Stimulated activated naive CD8-positive, alpha-beta T cell treated with anti-CD3 and anti-CD28 coated beads, Interleukin-15, Interleukin-2, amounts not matched to agents 100 ng/mL and 50 ng/mL, for 24 hours (primary cell): ENCODE measurements at regions not wholly inside any gene's neighbourhood (a gene's known extent, or its start where the extent isn't known, plus 50 kb on each side); places are given as distances from the start of the nearest gene placed in this dataset.

Experiments used
- H3K27ac Mint-ChIP-seq: one replicate; pipeline ENCODE4 v1.8.0; 2021; ENCODE audit warnings: mild to moderate bottlenecking, mixed read lengths
- H3K27me3 Mint-ChIP-seq: one replicate; pipeline ENCODE4 v1.8.0; 2021; ENCODE audit warnings: mixed read lengths
- H3K36me3 Mint-ChIP-seq: one replicate; pipeline ENCODE4 v1.8.0; 2021; ENCODE audit warnings: low read depth, mixed read lengths
- H3K4me1 Mint-ChIP-seq: one replicate; pipeline ENCODE4 v1.8.0; 2021; ENCODE audit warnings: low read depth, mixed read lengths
- H3K4me3 Mint-ChIP-seq: one replicate; pipeline ENCODE4 v1.8.0; 2021; ENCODE audit warnings: mild to moderate bottlenecking, mixed read lengths
- H3K9me3 Mint-ChIP-seq: one replicate; pipeline ENCODE4 v1.8.0; 2021; ENCODE audit warnings: mixed read lengths

DNA sequence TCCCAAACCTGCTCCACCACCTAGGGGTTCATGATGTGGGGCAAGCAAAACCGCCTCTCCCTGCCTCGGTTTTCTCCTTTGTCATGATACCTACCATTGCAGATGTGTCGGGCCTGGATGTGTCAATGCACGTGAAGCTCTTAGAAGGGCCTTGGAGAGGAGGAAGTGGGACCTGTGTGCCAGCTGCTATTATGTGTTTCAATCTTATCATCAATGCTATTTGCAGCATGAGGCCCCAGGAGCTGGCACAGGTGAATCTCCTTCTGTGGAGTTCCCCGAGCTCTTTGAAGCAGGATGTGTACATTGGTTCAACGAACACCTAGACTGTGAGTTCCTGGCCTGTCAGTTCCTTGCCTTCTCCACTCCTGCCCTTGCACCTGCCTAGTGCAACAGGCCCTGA is 331.6 kb downstream of the CTTN start:
- no peaks in the 10 kb centered on the region for H3K4me1 Mint-ChIP-seq
- no peaks in the 10 kb centered on the region for H3K36me3 Mint-ChIP-seq
- peaks cover 6% of the 10 kb centered on the region for H3K9me3 Mint-ChIP-seq
- no peak overlapping the region for H3K4me3 Mint-ChIP-seq
- no peaks in the 10 kb centered on the region for H3K27me3 Mint-ChIP-seq
- no peak overlapping the region for H3K27ac Mint-ChIP-seq

DNA sequence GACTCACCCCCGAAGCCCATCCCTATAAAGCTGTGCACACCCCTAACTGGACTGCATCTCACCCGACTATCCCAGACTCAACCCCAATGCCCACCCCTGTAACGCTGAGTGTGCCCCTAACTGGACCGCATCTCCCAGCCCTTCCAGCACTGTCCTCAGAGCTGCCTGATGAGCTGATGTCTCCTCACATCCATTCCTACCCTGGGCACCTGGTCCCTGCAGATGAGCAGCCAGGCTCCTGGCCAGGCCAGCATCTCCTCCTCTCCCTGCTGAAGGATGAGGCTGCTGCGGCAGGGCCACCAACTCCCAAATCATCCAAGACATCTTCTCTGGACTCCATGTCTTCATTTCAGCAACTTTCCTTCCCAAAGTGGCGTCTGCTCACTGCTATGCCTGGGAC is 332.1 kb downstream of the CTTN start:
- Mint-ChIP-seq H3K36me3 (no peaks in the 10 kb centered on the region), H3K9me3 (peaks cover 6% of the 10 kb centered on the region), H3K4me1 (no peaks in the 10 kb centered on the region), H3K27me3 (no peaks in the 10 kb centered on the region), H3K27ac (no peak overlapping the region), H3K4me3 (no peak overlapping the region)

DNA sequence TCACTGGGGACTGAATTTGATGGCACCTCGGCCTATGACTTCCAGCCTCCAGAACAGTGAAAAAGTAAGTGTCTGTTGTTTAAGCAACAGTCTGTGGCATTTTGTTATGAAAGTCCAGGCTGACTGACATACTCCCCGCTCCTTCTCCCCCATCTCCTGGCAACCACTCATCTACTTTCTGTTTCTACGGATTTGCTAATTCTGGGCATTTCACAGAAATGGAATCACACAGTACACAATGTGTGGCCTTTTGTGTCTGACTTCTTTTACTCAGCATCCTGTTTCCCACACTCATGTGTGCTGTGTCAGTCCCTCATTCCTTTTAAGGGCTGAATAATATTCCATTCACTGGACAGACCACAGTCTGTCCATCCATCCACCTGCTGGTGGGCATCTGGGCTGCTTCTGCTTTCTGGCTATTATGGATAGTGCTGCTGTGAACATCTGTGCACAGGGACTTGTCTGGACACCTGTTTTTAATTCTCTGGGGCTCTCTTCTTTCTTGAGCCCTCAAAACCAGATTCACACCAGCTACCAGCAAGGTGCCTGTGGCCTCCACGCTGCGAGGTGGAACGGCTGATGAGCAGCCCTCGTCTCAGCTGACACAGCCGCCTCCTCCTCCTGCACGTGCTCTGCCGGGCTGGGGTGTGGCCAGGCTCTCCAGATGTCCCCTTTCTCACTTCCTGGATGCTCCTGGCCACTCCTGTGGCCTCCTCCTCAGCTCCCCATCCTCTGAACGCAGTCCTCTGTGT is 333.1 kb downstream of the CTTN start:
- H3K9me3 Mint-ChIP-seq, result peaks cover 6% of the 10 kb centered on the region
- H3K27me3 Mint-ChIP-seq, result no peaks in the 10 kb centered on the region
- no peaks in the 10 kb centered on the region for H3K4me1 Mint-ChIP-seq
- H3K36me3 Mint-ChIP-seq, result no peaks in the 10 kb centered on the region
- no peak overlapping the region for H3K27ac Mint-ChIP-seq
- H3K4me3 Mint-ChIP-seq, result no peak overlapping the region

DNA sequence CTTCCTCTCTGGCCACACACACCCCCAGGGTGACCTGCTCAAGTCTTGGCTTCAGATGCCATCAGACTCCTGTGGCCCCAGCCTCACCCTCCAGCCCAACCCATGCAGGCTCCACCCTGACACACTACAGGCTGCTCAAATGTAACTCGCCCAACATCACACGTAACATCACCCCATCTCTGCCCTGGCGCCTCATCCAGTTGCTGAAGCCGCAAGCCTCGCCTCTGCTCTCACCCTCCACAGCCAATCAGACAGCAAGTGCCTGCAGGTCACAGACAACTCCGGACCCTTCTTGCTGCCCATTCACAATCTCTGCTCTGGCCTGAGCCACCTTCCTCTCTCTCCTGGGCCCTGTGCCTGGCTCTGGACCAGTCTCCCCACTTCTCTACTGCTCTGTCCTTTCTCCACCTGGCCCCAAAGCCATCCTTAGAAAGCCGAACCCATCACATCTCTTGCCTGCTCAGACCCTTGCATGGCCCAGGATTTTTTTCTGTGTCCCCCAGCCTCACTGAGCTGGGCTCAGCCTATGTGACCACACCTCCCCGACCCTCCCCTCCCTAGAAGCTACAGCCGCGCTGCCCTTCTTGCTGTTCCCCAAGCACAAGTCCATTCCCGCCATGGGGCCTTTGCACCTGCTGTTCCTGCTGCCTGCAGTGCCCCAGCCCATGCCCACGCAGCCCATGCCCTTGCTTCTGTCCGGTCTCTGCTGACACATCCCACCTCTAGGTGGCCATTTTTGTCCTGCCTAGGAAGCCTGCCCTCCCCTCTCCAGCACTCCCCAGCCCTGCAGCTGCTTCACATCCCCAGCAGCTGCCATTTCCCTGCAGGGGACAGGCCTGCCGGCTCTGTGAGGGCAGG is 333.9 kb downstream of the CTTN start:
- Mint-ChIP-seq H3K4me3 (no peak overlapping the region), H3K27ac (no peak overlapping the region), H3K27me3 (no peaks in the 10 kb centered on the region), H3K36me3 (no peaks in the 10 kb centered on the region), H3K9me3 (peaks cover under 1% of the 10 kb centered on the region), H3K4me1 (no peaks in the 10 kb centered on the region)

DNA sequence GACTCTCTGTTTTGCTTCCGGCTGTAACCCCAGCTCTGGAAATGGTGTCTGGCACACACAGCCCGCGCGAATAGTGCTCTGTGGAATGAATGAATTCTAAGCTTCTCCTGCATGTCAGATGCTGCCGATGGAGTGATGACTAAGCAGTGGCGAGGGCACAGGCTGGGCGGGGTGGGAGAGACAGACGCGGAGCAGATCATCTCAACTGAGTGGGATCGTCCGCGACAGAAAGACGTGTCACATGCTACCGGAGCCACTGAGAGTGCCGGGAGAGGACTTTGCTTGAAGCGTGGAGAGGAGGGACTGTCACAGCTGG is 334.5 kb downstream of the CTTN start:
- H3K4me1 Mint-ChIP-seq, result no peaks in the 10 kb centered on the region
- H3K4me3 Mint-ChIP-seq, result no peak overlapping the region
- no peak overlapping the region for H3K27ac Mint-ChIP-seq
- H3K36me3 Mint-ChIP-seq, result no peaks in the 10 kb centered on the region
- H3K9me3 Mint-ChIP-seq, result no peaks in the 10 kb centered on the region
- no peaks in the 10 kb centered on the region for H3K27me3 Mint-ChIP-seq

DNA sequence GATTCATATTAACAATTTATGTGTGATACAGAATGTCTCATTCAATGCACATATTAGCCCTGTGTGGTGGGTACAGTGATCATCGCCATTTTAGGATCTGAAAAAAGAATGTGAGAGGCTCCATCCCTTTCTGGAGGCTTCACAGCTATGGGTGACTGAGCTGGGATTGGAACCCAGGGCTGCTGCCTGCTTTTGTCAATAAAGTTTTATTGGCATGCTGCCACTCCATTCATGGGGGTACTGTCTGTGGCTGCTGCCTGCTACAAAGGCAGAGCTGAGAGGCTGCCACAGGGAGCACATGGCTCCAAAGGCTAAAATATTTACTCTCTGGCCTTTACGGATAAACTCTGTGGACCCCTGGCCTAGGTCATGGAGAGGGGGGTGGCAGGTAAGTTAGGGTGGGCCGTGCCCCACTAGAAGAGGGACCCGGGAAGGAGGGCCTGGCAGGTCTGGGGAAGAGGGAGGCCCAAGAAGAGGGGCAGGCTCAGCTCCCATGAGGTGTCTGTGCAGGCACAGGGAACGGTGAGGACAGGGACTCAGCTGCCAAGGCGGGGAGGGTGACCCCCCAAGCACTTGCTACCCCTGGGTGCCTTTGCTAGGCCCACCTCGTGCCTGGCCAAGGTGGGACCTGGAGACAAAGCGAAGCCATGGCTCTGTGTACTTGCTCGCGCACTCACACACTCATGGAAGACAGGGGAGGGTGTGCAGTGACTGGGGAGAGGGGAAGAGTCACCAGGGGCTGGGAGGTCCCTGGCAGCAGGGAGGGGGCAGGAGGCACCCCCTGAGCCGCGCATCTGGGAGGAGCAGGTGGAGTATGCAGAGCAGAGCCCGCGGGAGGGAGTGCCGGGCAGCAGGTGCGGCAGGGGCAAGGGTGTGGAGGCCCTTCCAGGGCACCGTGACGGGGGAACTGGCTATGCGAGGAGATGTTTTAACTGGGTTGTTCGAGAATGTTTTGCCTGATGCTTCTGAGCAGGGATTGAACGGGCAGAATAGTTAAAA is 335.3 kb downstream of the CTTN start:
- no peak overlapping the region for H3K4me3 Mint-ChIP-seq

DNA sequence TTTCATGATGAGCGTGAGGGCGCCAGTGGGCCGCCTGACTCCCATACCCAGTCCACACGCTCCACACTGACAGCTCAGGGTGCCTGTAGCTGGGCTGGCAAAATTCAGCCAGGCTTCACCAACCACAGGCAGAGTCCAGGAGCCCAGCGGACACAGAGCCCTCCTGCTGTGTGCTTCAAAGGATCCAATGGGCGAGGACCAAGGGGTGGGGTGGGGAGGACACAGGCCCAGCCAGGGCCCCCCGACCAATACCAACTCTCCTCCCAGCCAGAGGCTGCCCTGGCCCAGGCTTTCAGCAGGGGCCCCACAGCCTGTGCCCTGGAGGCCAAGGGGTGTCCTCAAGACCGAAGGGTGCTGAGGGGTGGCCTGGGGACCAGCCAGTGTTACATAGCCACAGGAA is 336.1 kb downstream of the CTTN start:
- H3K27ac Mint-ChIP-seq, result no peak overlapping the region
- no peaks in the 10 kb centered on the region for H3K36me3 Mint-ChIP-seq
- H3K4me3 Mint-ChIP-seq, result no peak overlapping the region
- no peaks in the 10 kb centered on the region for H3K9me3 Mint-ChIP-seq
- no peaks in the 10 kb centered on the region for H3K27me3 Mint-ChIP-seq
- no peaks in the 10 kb centered on the region for H3K4me1 Mint-ChIP-seq

More for the DNA sequence above, 335.3 kb downstream of the CTTN start:
- H3K27me3 Mint-ChIP-seq, result no peaks in the 10 kb centered on the region
- H3K9me3 Mint-ChIP-seq, result no peaks in the 10 kb centered on the region
- no peaks in the 10 kb centered on the region for H3K36me3 Mint-ChIP-seq
- H3K27ac Mint-ChIP-seq, result no peak overlapping the region
- no peaks in the 10 kb centered on the region for H3K4me1 Mint-ChIP-seq

DNA sequence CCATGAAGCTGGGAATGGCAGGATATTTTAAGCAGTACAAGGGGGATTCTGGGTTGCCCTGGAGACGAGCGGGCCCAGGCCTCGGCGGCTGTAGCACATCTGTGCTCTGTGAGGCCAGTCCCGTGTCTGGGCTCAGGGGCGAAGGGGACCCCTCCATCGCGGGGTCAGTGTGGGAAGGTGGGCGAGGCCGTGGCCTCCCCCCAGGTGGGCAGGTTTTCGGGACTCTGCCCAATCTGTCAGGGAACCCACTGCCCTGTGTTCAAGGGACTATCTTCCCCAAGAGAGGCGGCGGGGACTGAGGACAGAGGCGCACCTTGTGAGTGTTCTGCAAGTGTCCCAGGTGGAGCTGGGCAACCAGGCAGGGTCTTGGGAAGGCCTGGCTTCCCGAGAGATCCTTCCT is 336.6 kb downstream of the CTTN start:
- no peaks in the 10 kb centered on the region for H3K9me3 Mint-ChIP-seq
- H3K36me3 Mint-ChIP-seq, result no peaks in the 10 kb centered on the region
- H3K27me3 Mint-ChIP-seq, result no peaks in the 10 kb centered on the region
- no peak overlapping the region for H3K27ac Mint-ChIP-seq
- no peak overlapping the region for H3K4me3 Mint-ChIP-seq
- H3K4me1 Mint-ChIP-seq, result no peaks in the 10 kb centered on the region

DNA sequence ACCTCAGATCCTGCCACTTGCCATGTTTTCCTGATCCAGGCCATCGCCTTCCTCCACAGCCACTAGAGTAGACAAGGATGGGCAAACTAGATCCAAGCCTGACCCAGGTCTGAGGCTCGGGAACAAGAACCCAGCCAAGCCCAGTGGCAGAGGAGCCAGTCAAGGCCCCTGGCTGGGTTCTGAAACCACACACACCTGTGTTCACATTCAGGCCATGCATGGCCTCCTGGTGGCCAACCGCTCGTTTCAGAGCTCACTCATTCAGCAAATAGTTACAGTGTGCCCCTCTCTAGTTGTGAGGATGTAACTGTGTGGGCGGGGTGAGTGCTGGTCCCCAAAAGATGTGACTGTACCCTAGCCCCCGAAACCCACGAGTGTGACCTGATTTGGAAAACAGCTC is 337.6 kb downstream of the CTTN start:
- Mint-ChIP-seq H3K27ac (no peak overlapping the region), H3K9me3 (no peaks in the 10 kb centered on the region), H3K27me3 (no peaks in the 10 kb centered on the region), H3K36me3 (no peaks in the 10 kb centered on the region), H3K4me3 (no peak overlapping the region), H3K4me1 (no peaks in the 10 kb centered on the region)

DNA sequence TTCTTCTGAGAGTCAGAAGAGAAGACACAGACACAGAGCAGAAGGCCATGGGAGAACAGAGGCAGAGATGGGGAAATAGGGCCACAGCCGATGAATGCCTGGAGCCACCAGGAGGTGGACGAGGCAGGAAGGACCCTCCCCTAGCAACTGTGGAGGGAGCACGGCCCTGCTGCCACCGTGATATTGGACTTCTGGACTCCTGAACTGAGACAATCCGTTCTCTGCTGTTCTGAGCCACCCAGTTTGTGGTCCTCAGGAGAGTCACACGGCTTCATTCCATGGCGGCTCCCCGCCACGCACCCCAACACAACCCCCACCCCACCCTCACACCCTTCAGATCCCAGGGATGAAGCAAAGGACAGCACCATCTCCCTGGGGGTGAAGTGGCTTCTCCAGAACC is 338.1 kb downstream of the CTTN start:
- Mint-ChIP-seq H3K27ac (no peak overlapping the region), H3K9me3 (no peaks in the 10 kb centered on the region), H3K4me1 (no peaks in the 10 kb centered on the region), H3K36me3 (no peaks in the 10 kb centered on the region), H3K27me3 (no peaks in the 10 kb centered on the region), H3K4me3 (no peak overlapping the region)

DNA sequence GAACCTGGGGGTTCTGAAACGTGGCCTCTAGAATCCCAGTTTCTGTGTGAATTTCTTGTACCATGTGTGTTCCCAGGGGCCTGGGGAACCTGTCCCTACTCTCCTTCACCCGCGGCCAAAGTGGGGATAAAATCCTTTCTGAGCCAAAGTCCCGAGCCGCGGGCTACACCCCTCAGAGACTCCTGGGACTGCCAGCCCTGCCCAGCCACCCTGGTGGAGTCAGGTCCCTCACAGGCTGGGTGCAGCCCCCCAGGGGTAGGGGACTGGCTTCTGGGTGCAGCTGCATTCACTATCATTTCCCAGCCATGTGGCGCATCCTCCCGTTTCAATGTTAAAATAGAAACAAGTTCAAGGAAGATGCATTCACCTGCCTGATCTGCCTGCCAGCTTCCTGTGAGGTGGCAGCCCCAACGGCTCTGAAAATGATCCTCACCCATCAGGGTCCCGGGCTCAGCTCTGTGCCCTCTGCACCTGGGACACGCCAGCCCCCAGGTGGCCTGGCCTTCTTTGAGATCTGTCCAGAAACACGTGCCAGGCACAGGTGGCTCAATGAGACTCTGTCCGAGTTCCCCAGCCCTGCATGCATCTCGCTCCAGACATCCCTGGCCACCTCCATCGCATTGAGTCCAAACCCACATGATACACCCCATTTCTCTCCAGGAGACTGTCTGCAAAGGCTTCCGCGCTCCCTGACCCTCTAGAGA is 338.8 kb downstream of the CTTN start:
- Mint-ChIP-seq H3K27ac (no peak overlapping the region), H3K9me3 (no peaks in the 10 kb centered on the region), H3K4me3 (no peak overlapping the region), H3K36me3 (no peaks in the 10 kb centered on the region), H3K4me1 (no peaks in the 10 kb centered on the region), H3K27me3 (no peaks in the 10 kb centered on the region)

DNA sequence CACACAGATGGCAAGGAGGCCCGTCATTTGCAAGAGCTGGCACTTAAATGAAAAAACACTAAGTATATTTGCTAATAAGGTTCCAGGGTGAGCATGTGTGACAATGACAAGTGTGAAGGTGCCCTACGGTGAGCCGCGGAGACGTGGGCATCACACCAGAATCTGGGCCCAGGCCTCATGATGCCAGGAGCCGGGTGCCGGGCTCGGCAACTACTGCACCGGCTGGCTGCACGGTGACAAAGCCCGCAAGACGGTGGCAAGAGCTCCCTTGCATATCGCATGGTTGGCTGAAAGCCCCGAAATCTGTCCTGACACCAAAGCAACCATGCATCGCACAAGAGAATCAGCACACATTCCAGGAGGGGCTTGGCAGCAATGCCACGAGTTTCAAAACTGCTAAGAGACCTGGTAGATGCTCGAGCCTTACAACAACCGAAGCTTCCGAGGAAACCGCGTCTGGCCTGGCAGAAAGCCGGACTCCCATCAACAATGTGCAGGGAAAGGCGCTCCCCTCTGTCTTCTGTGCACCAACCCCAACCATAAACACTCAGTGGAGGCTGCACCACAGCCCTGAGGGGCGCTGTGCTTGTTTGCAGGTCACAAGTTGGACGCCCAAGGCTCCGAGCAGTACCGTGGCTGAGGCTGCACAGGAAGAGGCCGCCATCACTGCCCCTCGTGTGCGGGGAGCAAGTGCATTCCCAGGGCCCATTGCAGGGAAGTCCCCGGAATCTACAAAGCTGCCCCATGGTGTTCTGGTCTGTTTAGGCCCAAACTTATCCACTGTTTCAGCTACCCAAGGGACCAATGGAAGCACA is 339.7 kb downstream of the CTTN start:
- Mint-ChIP-seq H3K27me3 (no peaks in the 10 kb centered on the region), H3K36me3 (no peaks in the 10 kb centered on the region), H3K4me3 (no peak overlapping the region), H3K27ac (no peak overlapping the region), H3K4me1 (no peaks in the 10 kb centered on the region), H3K9me3 (no peaks in the 10 kb centered on the region)

DNA sequence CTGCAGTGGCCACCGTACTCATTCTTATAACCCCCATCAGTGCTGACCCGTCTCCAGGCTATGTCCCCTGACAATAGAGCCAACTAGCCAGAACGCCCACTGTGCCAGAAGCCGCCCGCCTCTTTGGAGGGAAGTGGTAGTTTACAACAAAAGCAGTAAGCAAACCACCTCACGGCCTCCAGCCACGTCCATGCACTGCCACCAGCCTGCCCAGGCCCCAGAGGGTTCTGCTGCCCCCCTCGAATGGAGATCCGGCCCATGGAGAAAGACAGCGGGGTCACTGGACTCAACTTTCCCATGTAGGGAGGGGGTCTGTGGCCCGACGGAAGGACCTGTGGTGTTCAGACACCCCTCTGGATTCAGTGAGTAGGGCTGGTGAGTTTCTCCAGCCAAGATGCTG is 340.3 kb downstream of the CTTN start:
- no peak overlapping the region for H3K4me3 Mint-ChIP-seq
- no peak overlapping the region for H3K27ac Mint-ChIP-seq
- no peaks in the 10 kb centered on the region for H3K4me1 Mint-ChIP-seq
- no peaks in the 10 kb centered on the region for H3K9me3 Mint-ChIP-seq
- no peaks in the 10 kb centered on the region for H3K36me3 Mint-ChIP-seq
- H3K27me3 Mint-ChIP-seq, result no peaks in the 10 kb centered on the region

DNA sequence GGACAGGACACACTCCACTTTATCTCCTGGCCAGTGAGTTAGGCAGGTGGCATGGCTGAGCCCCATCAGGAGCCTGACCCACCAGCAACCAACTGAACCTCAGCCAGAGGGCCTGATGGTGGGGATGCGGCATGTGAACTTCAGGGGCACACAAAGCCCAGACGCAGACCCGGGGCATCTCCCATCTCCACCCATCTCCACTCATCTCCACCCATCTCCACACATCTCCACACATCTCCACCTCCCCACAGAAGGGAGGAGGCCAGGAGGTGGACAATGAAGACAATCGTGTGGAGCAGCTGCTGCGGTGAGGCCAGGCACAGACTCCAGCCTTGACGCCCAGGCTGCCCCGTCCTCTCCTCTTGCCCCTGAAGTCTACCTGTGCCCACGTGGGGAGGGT is 340.8 kb downstream of the CTTN start:
- no peaks in the 10 kb centered on the region for H3K9me3 Mint-ChIP-seq
- no peak overlapping the region for H3K27ac Mint-ChIP-seq
- no peaks in the 10 kb centered on the region for H3K4me1 Mint-ChIP-seq
- no peak overlapping the region for H3K4me3 Mint-ChIP-seq
- H3K27me3 Mint-ChIP-seq, result no peaks in the 10 kb centered on the region
- no peaks in the 10 kb centered on the region for H3K36me3 Mint-ChIP-seq
